IPS-18c (cell line): ENCODE measurements at regions not wholly inside any gene's neighbourhood (a gene's known extent, or its start where the extent isn't known, plus 50 kb on each side); places are given as distances from the start of the nearest gene placed in this dataset.

Experiments
- H3K4me3 ChIP-seq: 2 replicates; pipeline ENCODE4 v1.7.0; 2013; ENCODE audit warnings: low read depth, mild to moderate bottlenecking, low read length, moderate library complexity; ENCODE audit not compliant: insufficient read depth
- H3K9me3 ChIP-seq: one replicate; pipeline ENCODE4 v1.6.1; 2013; ENCODE audit warnings: mild to moderate bottlenecking, low read length, moderate library complexity; ENCODE audit not compliant: control insufficient read depth, insufficient read depth

- no peak overlapping the region for H3K4me3 ChIP-seq
- H3K9me3 ChIP-seq, result no peaks in the 10 kb centered on the region
These were observed 79.3 kb upstream of the NEBL start for GRCh38 chr10:20976390-20976789.

DNA sequence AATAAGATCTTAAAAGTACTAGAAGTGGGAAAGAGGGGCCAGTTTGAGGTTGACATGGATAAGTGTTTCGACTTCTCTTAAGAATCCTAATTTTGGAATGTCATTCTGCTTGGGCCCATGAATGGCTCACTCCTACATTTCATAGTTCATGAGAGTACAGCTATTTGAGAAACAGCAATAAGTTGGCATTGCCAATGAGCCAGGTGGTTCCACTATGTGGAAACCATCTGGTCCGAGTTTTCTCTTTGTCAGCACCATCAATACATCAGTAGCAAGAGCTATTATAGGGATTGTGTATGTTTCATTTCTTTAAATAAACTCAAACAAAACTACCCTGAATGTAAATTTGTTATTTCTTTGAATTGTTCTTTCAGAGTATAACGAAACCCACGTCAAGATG is 78.1 kb upstream of the NEBL start:
- H3K4me3 ChIP-seq, result no peak overlapping the region
- H3K9me3 ChIP-seq, result no peaks in the 10 kb centered on the region

DNA sequence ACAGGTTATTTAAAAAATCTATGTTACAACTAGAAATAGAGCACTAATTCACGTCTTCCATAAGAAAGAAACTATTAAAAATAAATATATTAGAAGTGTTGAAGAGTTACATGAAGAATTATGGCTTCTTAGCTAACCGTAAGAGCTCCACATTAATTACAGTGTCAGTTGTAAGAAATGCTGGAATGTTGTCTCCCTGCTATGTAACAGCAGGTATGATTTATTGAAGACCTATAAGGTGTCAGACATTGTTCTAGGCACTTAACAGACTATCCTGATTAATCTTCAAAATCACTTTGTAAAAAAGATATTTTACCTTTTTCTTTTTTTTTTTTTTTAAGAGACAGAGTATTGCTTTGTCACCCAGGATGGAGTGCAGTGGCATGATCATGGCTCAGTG is 75.8 kb upstream of the NEBL start:
- Histone ChIP-seq H3K9me3 (no peaks in the 10 kb centered on the region), H3K4me3 (no peak overlapping the region)

- Histone ChIP-seq H3K9me3 (no peaks in the 10 kb centered on the region), H3K4me3 (no peak overlapping the region)
These were observed 74.8 kb upstream of the NEBL start for GRCh38 chr10:20971901-20972300.

GRCh38 chr10:20970708-20971107 is 73.6 kb upstream of the NEBL start:
- H3K9me3 ChIP-seq, result no peaks in the 10 kb centered on the region
- no peak overlapping the region for H3K4me3 ChIP-seq

DNA sequence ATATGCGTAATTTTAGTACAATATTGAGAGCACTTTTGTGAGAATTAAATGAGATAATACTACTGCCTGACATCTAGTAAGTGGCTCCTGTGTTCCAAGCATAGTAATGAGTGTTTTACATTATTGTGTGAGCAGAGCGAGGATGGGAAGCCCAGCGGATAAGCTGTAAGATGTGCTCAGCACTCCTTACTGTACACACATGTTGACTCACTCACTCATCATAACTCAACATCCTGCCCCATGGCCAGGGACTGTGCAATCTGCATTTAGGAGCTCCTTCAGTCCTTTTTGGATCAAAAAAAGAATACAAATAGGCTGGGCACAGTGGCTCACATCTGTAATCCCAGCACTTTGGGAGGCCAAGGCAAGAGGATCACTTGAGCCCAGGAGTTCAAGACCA is 72.9 kb upstream of the NEBL start:
- H3K4me3 ChIP-seq, result no peak overlapping the region
- H3K9me3 ChIP-seq, result no peaks in the 10 kb centered on the region

- Histone ChIP-seq H3K9me3 (no peaks in the 10 kb centered on the region), H3K4me3 (no peak overlapping the region)
These were observed 69.3 kb upstream of the NEBL start for GRCh38 chr10:20966426-20966825.

- no peak overlapping the region for H3K4me3 ChIP-seq
- no peaks in the 10 kb centered on the region for H3K9me3 ChIP-seq
These were observed 66.8 kb upstream of the NEBL start for GRCh38 chr10:20963721-20964595.

DNA sequence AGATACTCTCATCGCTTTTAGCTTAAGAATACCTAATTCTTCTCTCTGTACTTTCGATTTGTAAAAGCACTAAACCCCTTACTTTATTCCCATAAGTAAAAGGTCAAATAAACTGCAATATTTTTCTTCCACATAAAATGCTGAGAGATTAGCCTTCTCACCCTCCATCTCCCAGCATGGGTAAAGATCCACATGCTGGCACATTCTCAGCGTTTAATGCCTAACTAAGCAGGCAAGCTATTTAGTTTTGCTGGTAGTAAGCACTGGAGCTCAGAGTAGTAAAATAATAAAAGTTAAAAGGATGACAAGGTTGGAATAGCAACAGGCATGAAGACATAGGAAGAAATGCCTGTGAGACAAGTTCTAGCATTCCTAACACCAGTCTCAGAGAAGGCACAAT is 65.9 kb upstream of the NEBL start:
- Histone ChIP-seq H3K4me3 (no peak overlapping the region), H3K9me3 (no peaks in the 10 kb centered on the region)

GRCh38 chr10:20962165-20962564 is 65.1 kb upstream of the NEBL start:
- no peaks in the 10 kb centered on the region for H3K9me3 ChIP-seq
- no peak overlapping the region for H3K4me3 ChIP-seq

DNA sequence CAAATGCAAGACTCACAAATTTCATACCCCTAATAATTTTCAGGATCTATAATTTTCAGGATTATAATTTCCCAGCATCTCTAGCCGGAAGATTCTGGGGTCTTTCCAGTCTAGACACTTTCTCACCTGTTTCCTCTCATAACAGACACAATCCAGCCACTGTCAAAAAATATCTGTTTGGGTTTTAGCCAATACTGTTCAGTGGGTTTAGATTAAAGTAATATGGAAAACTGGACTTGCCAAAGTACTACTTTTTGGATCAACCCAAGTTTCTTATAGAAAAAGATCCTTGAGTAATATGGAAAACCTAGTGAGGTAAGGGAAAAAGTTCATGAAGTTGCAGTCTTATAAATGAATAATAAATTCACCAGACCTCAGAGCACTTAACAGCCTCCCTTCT is 62.1 kb upstream of the NEBL start:
- H3K4me3 ChIP-seq, result no peak overlapping the region
- peaks cover 4% of the 10 kb centered on the region for H3K9me3 ChIP-seq

DNA sequence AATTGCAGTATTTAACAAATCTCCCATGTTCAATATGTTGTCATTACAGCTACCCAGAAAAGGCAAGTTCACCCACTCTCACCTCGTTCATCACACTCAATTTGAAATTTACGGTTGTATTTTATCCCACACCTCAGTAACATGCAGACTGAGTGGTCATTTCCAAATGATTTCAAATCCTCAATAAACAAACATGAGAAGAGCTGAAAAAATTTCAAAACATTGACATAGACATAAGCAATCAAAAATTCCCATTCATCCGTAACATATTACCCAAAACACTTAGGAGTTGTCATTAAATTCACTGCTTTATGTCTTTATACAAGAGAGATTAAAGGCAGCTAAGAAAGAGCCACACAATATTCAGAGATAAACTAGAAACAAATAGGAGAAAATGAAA is 61.7 kb upstream of the NEBL start:
- Histone ChIP-seq H3K9me3 (peaks cover 5% of the 10 kb centered on the region), H3K4me3 (no peak overlapping the region)

- H3K9me3 ChIP-seq, result peaks cover 5% of the 10 kb centered on the region
- no peak overlapping the region for H3K4me3 ChIP-seq
These were observed 61.1 kb upstream of the NEBL start for GRCh38 chr10:20958225-20958624.

DNA sequence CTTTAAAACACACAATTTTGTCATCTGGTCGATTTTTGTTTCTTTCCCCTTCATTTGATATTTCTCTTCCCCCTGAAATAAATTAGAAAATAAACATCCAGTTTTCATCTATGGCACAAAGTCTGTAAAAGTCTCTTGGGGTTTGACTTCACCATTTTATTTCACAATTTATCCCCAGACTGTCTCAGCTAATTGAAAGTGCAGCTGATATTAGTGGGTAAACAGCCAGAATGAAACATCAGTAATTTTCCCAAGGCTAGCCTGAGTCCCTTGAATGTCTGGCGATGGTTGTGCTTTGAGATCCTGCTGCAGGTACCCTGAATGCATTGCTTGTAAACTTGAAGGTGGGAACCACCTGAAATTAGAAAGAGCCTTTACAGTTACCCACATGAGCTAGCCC is 60.6 kb upstream of the NEBL start:
- no peak overlapping the region for H3K4me3 ChIP-seq
- peaks cover 5% of the 10 kb centered on the region for H3K9me3 ChIP-seq

GRCh38 chr10:20956843-20957242 is 59.7 kb upstream of the NEBL start:
- no peak overlapping the region for H3K4me3 ChIP-seq
- H3K9me3 ChIP-seq, result peaks cover 5% of the 10 kb centered on the region

DNA sequence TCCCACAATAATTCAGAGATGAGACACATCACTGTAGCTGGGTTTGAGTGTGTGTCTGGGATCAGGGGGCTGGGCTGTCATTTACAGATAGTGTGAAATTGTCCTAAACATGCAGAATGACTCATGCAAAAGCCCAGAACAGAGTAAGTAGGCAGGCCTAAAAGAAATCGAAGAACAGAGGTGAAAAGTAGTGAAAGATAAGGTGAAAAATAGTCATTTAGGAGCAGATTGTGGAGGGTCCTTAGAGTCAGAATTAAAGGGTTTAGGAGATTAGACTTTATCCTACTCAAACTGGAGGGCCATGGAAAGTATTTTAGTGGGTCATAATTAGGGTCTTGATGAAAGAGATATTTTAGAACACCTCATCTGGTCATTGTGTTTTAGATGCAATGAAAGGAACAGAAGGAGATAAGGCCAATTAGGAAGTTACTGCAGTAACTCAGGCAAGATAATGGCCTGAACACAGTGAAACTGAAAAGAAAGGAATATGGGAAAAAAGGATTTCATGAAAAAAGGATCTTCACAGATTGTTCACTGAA is 58.3 kb upstream of the NEBL start:
- Histone ChIP-seq H3K4me3 (no peak overlapping the region), H3K9me3 (peaks cover 5% of the 10 kb centered on the region)

- no peak overlapping the region for H3K4me3 ChIP-seq
These were observed 57.4 kb upstream of the NEBL start for GRCh38 chr10:20954519-20954918.

DNA sequence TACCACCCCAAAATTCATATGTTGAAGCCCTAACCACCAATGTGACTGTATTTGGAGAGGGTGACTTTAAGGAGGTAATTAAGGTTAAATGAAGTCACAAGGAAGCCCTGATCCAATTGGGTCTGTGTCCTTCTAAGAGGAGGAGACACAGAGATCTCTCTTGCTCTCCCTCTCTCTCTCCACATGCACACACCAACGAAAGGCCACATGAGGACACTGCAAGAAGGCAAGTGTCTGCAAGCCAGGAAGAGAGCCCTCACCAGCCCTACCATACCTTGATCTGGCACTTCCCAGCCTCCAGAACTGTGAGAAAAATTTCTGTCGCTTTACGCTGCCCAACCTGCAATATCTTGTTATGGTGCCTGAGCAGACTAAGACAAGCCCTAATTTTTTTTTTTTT is 56.0 kb upstream of the NEBL start:
- H3K4me3 ChIP-seq, result no peak overlapping the region

More at GRCh38 chr10:20954519-20954918, 57.4 kb upstream of the NEBL start:
- H3K9me3 ChIP-seq, result peaks cover 5% of the 10 kb centered on the region

DNA sequence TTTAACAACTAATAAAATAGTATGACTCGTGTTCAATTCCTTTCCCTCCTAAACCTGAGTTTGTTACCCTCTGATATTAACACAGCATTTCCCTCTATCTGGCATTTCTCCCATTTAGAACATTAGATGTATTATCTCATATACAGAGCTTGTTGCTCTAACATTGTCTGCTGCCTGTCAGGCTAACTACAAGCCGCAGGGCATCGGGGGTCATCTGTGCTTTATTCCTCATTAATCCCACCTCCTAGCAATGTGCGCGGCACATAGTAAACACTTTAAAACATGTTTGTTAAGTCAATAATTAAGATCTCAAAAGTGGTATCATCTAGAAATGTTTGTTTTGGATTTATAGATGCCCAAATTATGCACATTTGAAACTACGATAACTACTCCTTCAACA is 52.9 kb upstream of the NEBL start:
- H3K4me3 ChIP-seq, result no peak overlapping the region
- peaks cover 5% of the 10 kb centered on the region for H3K9me3 ChIP-seq

More for the DNA sequence above, 56.0 kb upstream of the NEBL start:
- H3K9me3 ChIP-seq, result peaks cover 5% of the 10 kb centered on the region
